NCI-H345 treated with DMSO at 0.1 percent for 48 hours (cell line): ENCODE measurements at regions not wholly inside any gene's neighbourhood (a gene's known extent, or its start where the extent isn't known, plus 50 kb on each side); places are given as distances from the start of the nearest gene placed in this dataset.
"Not testable (repeated sequence)": the region's sequence is repeated elsewhere in the genome, so short reads cannot be mapped to it uniquely, and the experiment has no call there.

ENCODE experiments used
- DNase-seq: peaks from one replicate; lab custom pipeline; 2025; ENCODE audit not compliant: unreplicated experiment; lab: John Stamatoyannopoulos, UW

- no peak for DNase-seq
Measured at GRCh38 chr21:35511696-35512162, 462.6 kb upstream of the RUNX1 start.

GRCh38 chr21:35510957-35511695 is 462.0 kb upstream of the RUNX1 start:
- no peak for DNase-seq

- DNase-seq: no peak
Measured at GRCh38 chr21:35510294-35510693, 461.2 kb upstream of the RUNX1 start.

GRCh38 chr21:35509001-35509704 is 460.1 kb upstream of the RUNX1 start:
- no peak for DNase-seq

- no peak for DNase-seq
Measured at GRCh38 chr21:35508139-35508888, 459.2 kb upstream of the RUNX1 start.

GRCh38 chr21:35507181-35507759 is 458.2 kb upstream of the RUNX1 start:
- no peak for DNase-seq

- no peak for DNase-seq
Measured at GRCh38 chr21:35506771-35507170, 457.7 kb upstream of the RUNX1 start.

- DNase-seq: no peak
Measured at GRCh38 chr21:35506352-35506751, 457.2 kb upstream of the RUNX1 start.

- DNase-seq: no peak
Measured at GRCh38 chr21:35504951-35505466, 455.9 kb upstream of the RUNX1 start.

- no peak for DNase-seq
Measured at GRCh38 chr21:35504277-35504676, 455.2 kb upstream of the RUNX1 start.

- no peak for DNase-seq
Measured at GRCh38 chr21:35503671-35504070, 454.6 kb upstream of the RUNX1 start.

GRCh38 chr21:35502821-35503220 is 453.7 kb upstream of the RUNX1 start:
- DNase-seq: no peak

- DNase-seq: not testable (repeated sequence)
Measured at GRCh38 chr21:35497522-35497921, 448.4 kb upstream of the RUNX1 start.

- DNase-seq: no peak
Measured at GRCh38 chr21:35491920-35492678, 443.0 kb upstream of the RUNX1 start.

- no peak for DNase-seq
Measured at GRCh38 chr21:35491114-35491513, 442.0 kb upstream of the RUNX1 start.

GRCh38 chr21:35489389-35489980 is 440.4 kb upstream of the RUNX1 start:
- no peak for DNase-seq

GRCh38 chr21:35488946-35489345 is 439.8 kb upstream of the RUNX1 start:
- no peak for DNase-seq

GRCh38 chr21:35485364-35485763 is 436.3 kb upstream of the RUNX1 start:
- DNase-seq: no peak

- no peak for DNase-seq
Measured at GRCh38 chr21:35484851-35485250, 435.7 kb upstream of the RUNX1 start.

- DNase-seq: no peak
Measured at GRCh38 chr21:35484032-35484431, 434.9 kb upstream of the RUNX1 start.
